Retina (tissue), 1 donor: ENCODE measurements at regions not wholly inside any gene's neighbourhood (a gene's known extent, or its start where the extent isn't known, plus 50 kb on each side); places are given as distances from the start of the nearest gene placed in this dataset.

Source experiments
- DNase-seq: peaks from one replicate; pipeline ENCODE4 v3.0.0-alpha.2; 2016

DNA sequence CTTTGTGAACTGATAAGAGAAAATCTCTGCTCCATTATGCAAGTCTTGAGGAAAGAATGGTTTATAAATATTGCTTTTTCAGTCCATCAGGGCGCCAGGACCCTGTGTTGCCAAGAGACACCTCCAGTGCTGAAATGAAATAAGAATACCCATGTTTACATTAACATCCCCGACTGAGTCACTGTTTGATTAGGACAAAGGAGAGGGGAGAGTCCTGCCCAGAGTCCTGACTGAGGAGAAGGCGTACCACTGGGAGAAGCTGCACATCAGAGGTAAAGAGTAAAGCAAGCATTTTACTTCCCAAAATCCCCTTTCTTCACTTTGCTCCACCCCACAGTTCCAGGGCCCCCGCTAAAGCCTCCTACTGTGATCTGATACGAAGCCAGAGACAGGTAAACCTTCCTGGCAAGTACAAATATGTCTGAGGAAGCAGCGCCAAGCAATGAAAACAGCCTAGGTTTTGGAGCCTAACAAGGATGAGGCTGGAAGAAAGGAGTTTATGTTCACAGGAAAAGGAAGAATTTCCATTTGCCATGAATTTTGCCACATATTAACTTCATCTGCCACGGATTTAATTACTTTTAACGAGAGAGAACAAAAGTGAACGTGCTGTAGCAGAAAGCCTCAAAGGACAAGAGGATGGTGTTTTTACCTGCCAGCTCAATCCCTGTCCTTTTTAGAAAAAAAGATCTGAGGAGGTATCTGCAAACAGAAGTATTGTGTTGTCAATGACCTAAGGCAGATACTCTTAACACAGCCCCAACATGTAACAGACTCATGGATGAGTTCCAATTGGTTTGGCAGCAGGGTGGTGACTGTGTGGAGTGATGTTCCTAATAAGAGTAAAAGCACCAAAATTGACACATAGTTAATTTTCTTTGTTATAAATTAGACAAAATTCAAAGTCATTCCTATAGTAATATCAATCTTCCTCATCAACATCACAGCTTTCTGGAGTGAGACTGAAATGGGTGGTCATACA is 209.4 kb upstream of the TLE4 start:
- DNase-seq, result no peak

GRCh38 chr9:79369676-79370075 is 202.1 kb upstream of the TLE4 start:
- no peak for DNase-seq

DNA sequence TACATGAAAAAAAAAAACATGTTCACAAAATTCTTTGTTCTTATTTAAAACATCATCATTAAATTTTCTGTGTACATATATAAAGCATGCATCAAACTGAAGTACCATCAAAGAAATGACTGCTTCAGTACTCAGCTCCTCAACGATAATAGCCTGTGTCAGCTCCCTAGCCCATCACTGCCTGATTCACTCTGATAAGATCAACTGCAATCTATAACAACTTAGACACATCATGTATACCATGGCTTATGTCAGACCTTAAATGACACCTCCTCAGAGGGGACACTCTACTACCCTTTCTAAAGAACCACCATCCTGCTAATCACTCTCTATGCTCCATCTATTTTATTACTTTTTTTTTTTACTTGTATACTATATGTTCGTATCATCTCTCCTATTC is 200.5 kb upstream of the TLE4 start:
- no peak for DNase-seq

- DNase-seq, result no peak
These were observed 199.7 kb upstream of the TLE4 start for GRCh38 chr9:79371948-79372555.

- no peak for DNase-seq
These were observed 194.4 kb upstream of the TLE4 start for GRCh38 chr9:79377339-79377855.

DNA sequence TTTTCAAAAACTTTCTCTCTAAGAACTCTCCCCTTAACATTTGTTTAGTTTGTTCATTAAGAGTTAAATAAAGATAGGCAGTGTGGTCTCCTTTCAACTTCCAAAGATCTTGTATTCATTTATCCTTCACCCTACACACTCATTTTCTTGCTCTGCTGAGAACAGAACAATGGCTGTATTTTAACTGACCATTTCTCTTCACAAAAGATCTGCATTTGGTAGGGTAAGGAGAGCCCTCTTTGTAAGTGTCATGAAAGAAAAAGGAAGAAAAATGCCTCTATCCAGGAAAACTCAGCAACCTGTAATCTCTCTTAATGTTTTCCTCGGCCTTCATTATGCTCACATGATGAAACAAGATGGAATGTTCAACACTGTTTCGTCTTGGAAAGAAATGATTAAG is 193.7 kb upstream of the TLE4 start:
- no peak for DNase-seq

DNA sequence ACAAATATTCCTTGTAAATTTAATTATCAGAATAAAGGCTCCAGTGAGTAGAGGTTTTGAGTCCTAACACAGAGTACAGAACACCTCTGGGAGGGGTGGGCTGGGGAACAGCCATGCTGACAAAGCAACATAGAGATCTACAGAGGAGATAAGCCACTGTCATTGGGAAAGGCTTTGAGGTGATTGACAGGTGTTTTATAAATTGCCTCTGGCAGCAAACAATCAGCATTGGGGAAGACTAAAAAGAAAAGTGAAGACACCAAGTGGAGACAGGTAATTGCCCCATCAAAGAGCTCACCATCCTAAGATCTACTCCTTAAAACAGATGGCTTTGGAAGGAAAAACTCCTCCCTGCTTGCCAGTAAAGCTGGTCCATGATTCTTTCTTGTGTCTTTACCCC is 189.7 kb upstream of the TLE4 start:
- DNase-seq, result no peak

DNA sequence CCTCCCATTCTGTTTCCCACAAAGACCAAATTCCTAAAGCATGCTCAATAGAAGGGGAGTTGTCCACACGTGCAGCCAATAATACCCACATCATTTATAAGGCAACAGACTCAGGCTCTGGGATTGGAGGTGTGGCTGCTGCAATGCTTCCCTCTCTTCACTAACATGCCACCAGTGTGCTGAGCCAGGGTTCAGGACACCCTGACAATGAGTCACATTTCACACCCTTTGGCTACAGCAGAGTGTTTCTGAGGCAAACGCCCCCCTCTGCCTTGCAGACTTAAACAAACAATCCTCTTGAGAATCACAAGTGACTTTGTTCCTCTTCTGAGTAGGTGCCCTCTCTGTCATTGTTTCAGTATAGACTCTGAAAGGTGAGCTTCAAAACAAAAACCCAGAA is 189.3 kb upstream of the TLE4 start:
- no peak for DNase-seq

DNA sequence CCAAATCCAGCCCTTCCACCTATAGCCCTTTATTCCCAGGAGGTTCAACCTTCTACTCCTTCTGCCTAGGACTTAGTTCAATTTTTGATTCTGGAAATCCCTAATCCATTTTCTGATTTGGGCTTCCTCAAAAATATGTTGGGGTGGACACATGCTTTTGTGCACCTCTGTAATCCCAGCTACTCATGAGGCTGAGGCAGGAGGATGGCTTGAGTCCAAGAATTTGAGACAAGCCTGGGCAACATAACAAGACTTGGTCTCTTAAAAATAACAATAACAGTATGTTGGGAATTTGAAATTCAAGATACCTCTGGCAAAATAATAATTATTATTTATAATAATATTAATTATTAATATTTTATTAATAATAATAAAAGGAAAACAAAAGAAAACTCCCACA is 188.7 kb upstream of the TLE4 start:
- no peak for DNase-seq

GRCh38 chr9:79384091-79384490 is 187.7 kb upstream of the TLE4 start:
- no peak for DNase-seq

- DNase-seq, result no peak
These were observed 187.3 kb upstream of the TLE4 start for GRCh38 chr9:79384501-79384900.

DNA sequence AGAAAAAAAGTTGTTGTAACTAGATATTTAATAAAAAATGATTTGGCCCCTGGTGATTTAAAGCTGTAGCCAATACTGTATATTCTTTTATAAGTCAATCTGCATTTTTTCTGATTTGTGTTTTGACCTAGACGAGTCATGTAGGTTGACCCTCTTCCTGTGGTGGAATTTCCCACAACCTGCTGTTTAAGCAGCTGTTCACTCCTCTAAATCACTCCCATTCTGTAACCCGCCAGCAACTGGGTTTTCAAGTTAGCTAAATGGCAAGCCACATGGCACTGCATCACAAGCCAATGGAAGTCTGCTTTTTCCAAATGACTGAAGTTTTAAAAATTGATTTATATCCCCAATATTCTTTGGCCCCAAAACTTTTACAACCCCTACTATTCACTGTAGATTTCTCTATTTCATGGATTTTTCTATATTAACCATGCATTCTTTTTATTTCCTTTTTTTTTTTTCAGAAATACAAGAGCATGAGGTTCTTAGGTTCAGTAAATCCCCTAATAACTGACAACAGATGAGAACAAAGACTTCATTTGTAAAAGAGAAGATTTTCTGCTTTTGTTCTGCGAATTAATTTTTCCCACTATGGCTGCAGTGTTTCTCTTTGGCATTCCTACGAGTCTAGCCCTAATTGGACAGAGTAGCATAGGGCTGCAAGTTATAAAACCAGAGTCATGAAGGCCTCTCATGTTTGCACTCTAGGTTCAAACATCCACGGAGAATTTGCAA is 184.5 kb upstream of the TLE4 start:
- DNase-seq, result no peak

GRCh38 chr9:79390077-79390698 is 181.6 kb upstream of the TLE4 start:
- DNase-seq, result no peak

DNA sequence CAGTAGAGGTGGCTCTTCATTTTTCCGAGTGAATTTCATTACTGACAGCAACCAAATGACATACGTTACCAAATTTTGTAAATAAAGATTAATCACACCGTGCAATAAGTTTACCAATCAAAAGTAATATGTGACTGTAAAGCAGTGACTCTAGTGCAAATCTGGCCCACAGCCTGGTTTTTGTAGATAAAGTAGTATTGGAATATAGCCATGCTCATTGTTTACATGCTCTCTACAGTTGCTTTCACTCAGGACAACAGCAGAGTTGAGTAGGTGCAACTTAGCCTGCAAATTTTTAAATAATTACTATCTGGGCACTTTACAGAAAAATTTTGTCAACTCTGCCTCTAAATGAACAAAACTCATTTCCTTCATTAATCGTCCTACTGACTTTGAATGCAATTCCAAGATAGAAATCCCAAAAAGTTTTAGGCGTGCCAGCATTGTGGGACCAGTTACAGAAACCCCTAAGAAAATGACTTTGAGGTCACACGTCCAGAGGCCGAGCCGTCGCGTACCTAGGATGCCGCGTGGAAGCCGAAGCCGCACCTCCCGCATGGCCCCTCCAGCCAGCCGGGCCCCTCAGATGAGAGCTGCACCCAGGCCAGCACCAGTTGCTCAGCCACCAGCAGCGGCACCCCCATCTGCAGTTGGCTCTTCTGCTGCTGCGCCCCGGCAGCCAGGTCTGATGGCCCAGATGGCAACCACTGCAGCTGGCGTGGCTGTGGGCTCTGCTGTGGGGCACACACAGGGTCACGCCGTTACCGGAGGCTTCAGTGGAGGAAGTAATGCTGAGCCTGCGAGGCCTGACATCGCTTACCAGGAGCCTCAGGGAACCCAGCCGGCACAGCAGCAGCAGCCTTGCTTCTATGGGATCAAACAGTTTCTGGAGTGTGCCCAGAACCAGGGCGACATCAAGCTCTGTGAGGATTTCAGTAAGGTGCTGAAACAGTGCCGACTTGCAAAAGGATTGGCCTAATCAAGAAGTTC is 180.7 kb upstream of the TLE4 start:
- no peak for DNase-seq

- DNase-seq, result no peak
These were observed 176.5 kb upstream of the TLE4 start for GRCh38 chr9:79395228-79395627.

DNA sequence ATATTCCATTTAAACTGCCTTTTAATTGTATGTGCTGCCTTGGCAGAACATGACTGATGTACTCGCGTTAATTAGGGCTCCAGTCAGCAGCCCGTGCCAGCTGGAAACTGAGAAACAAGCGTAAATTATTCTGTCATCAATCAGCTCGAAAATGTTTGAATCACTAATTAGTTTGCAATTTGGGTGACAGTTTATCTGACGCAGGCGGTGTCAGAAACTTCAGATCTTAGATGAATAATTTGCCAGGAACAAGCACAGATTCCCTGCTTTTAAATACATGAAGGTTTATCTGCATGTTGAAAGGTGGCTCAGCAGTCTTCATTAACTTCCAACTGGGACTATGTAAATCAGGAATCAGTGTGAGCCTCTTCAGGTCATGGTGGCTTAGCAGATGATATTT is 176.0 kb upstream of the TLE4 start:
- DNase-seq, result peak; percentile 39

DNA sequence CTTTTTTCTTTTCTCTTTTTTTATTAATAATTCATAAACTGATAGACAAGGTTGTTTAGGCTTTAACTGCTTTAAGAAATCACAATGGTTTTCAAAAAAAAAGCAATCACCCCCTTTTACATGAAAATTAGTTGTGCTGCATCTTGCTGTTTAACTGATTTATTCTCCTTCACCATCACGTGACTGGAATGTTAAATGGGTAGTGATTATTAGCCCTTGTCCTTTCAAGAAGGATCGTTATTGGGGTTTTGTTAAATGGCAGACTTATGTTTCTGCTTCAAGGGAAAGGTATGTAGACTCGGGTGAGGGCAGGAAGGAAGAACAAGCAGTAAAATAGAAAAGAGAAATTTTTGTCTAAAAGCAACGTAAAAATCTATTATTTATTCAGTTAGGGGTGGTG is 175.6 kb upstream of the TLE4 start:
- DNase-seq, result peak; percentile 19

- no peak for DNase-seq
These were observed 168.3 kb upstream of the TLE4 start for GRCh38 chr9:79403495-79403894.

GRCh38 chr9:79408200-79408599 is 163.6 kb upstream of the TLE4 start:
- DNase-seq, result no peak

- no peak for DNase-seq
These were observed 163.1 kb upstream of the TLE4 start for GRCh38 chr9:79408617-79409016.

GRCh38 chr9:79409182-79409823 is 162.5 kb upstream of the TLE4 start:
- DNase-seq, result no peak
